ENCODE measurements at regions not wholly inside any gene's neighbourhood (a gene's known extent, or its start where the extent isn't known, plus 50 kb on each side); places are given as distances from the start of the nearest gene placed in this dataset.
"Not testable (repeated sequence)": the region's sequence is repeated elsewhere in the genome, so short reads cannot be mapped to it uniquely, and the experiment has no call there.

GRCh38 chr18:10606881-10607280, 81.1 kb downstream of the NAPG start:
- not testable (repeated sequence) for TF ChIP-seq POLR2A (IDR thresholded peaks at IDR 0.05; ENCODE audit: low read depth, low read length); POLR2AphosphoS5 (IDR thresholded peaks at IDR 0.05; ENCODE audit: low read depth, low read length); TAF1 (IDR thresholded peaks at IDR 0.05; ENCODE audit: borderline replicate concordance, low read depth, low read length)
